GM12892 (cell line): ENCODE measurements at regions not wholly inside any gene's neighbourhood (a gene's known extent, or its start where the extent isn't known, plus 50 kb on each side); places are given as distances from the start of the nearest gene placed in this dataset.

Source experiments
- DNase-seq: peaks from one replicate; pipeline ENCODE4 v3.0.0; 2011; ENCODE audit not compliant: insufficient read length
- FAIRE-seq: peaks from 2 replicates; lab custom pipeline; 2011; peaks lifted over from hg19 to GRCh38; lab: Jason Lieb, UNC
- POLR2A ChIP-seq: IDR thresholded peaks from 2 replicates; pipeline ENCODE4 v1.6.1; 2011; ENCODE audit warnings: low read depth, low read length, control low read depth
- POLR2AphosphoS5 ChIP-seq: IDR thresholded peaks from 2 replicates; pipeline ENCODE4 v1.6.1; 2011; ENCODE audit warnings: low read depth, low read length, control low read depth
- TAF1 ChIP-seq: IDR thresholded peaks from 2 replicates; pipeline ENCODE4 v1.6.1; 2011; ENCODE audit warnings: low read depth, mild to moderate bottlenecking, control low read depth, low read length, borderline replicate concordance

GRCh38 chr2:191521608-191522208 lies 156.2 kb upstream of the NABP1 start:
- no peak for DNase-seq
- no peak for FAIRE-seq
- TF ChIP-seq TAF1: no peak

DNA sequence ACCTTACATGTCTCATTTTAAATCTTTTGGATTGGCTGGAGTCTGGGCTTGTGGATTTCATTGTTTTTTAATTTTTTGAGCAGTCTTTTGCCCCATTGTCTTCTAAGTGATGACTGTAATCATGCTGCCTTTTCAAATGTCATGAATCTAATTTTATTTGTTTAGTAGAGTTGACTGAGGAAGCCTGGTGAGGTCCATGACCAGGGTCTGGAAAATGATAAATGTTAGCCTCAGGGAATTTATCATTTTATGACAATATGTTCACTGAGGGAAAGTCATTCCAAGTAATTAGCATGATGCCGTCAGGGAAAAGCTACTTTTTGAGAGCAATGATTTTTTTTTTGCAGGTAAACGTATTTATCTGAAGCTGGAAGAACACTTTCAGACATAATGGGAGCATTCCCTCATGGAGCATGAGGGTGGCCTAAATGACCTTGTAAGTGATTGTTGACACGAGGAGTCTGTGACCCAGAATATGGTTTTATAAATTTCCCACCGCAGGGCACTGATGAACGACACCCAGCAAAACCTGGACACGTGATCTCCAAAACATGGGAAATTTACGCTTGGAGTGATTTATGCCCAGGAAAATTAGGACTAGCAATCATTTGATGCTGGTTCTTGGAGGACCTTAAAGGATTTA lies 155.3 kb upstream of the NABP1 start:
- no peak for DNase-seq
- TF ChIP-seq POLR2A (no peak), TAF1 (no peak), POLR2AphosphoS5 (no peak)
- no peak for FAIRE-seq

GRCh38 chr2:191526091-191526490 lies 151.8 kb upstream of the NABP1 start:
- DNase-seq (no peak), FAIRE-seq (no peak)
- TF ChIP-seq POLR2AphosphoS5 (no peak), TAF1 (no peak), POLR2A (no peak)

- TF ChIP-seq POLR2A (no peak), POLR2AphosphoS5 (no peak), TAF1 (no peak)
- no peak for FAIRE-seq
- DNase-seq: no peak
Measured at GRCh38 chr2:191526536-191526935, 151.4 kb upstream of the NABP1 start.

DNA sequence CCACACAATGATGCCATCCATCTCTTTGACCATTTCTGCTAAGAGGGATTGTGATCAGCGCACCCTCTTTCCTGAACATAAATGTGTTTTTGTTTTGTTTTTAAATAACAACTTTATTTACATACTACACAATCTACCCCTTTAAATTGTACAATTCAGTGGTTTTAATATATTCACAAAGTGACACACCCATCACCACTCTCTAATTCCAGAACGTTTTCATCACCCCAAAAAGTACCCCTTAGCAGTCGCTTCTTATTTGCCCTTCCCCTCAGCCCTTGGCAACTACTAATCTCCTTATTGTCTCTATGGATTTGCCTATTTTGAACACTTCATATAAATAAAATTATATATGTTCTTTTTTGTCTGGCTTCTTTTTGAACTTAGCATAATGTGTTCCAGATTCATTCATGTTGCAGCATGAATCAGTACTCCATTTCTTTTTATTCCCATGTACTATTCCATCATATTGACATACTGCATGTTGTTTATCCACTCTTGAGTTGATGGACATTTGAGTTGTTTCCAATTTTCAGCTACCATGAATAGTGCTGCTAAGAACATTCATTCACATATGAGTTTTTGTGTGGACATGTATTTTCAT lies 150.9 kb upstream of the NABP1 start:
- DNase-seq: no peak
- no peak for TF ChIP-seq TAF1
- no peak for TF ChIP-seq POLR2A
- TF ChIP-seq POLR2AphosphoS5: no peak
- no peak for FAIRE-seq

- no peak for DNase-seq
- no peak for FAIRE-seq
- TF ChIP-seq POLR2A (no peak), POLR2AphosphoS5 (no peak), TAF1 (no peak)
Measured at GRCh38 chr2:191530618-191531017, 147.3 kb upstream of the NABP1 start.

- FAIRE-seq (no peak), DNase-seq (no peak)
- TF ChIP-seq POLR2AphosphoS5 (no peak), TAF1 (no peak), POLR2A (no peak)
Measured at GRCh38 chr2:191533693-191534180, 144.2 kb upstream of the NABP1 start.

GRCh38 chr2:191537921-191538320 lies 140.0 kb upstream of the NABP1 start:
- TF ChIP-seq POLR2AphosphoS5: no peak
- TF ChIP-seq POLR2A: no peak
- no peak for TF ChIP-seq TAF1
- DNase-seq (no peak), FAIRE-seq (no peak)

DNA sequence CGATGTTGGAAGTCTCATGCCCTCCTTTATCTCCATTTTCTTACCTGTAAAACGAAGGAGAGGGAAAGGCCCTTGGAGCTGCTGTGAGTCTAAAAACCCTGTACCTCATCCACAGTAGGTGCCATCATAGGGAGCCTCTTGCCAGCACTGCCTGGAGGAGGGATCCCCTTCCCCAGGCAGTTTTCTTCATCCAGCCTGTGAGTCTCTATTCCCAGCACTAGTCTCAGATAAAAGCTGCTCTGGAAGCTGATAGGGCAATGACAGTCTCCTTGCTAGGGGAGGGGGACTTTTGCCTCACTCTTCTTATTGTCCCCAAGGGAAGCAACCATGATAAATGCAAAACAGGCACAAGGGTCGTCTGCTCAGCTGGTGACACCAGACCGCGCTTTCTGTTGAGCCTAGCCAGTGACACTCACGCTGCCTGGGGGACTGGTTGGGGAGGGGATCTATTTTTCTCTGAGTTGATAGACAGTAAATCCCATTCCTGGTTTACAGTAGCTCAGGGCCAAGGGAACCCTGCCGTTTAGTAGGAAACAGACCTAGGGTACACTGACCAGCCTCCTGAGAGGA lies 139.5 kb upstream of the NABP1 start:
- DNase-seq (no peak), FAIRE-seq (no peak)
- TF ChIP-seq TAF1: no peak
- no peak for TF ChIP-seq POLR2AphosphoS5
- no peak for TF ChIP-seq POLR2A

- no peak for DNase-seq
Measured at GRCh38 chr2:191539068-191539467, 138.9 kb upstream of the NABP1 start.

GRCh38 chr2:191540681-191541080 lies 137.3 kb upstream of the NABP1 start:
- TF ChIP-seq TAF1: no peak
- TF ChIP-seq POLR2AphosphoS5: no peak
- DNase-seq (no peak), FAIRE-seq (no peak)

More at GRCh38 chr2:191539068-191539467, 138.9 kb upstream of the NABP1 start:
- TF ChIP-seq TAF1: no peak
- TF ChIP-seq POLR2AphosphoS5: no peak
- no peak for TF ChIP-seq POLR2A
- FAIRE-seq: no peak

DNA sequence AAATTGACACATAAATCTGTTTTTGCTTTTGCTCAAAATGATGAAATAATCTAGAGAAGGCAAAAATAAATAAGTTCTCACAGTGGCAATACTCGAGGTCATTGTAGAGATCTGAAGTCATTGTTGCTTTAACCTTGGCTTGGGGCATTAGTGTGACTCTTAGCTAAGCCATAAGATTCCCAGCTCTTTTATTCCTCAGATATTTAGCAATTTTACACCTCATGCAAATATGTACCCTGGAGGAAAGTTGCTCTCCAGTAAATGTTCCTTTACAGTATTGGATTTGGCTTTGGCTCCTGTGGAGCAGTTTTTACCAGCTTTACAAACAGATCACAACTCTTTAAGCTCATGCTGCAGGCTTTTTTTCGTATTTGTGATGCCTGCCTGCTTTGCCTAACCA lies 134.2 kb upstream of the NABP1 start:
- TF ChIP-seq POLR2AphosphoS5 (no peak), POLR2A (no peak)
- FAIRE-seq (no peak), DNase-seq (no peak)
